Renal cortical epithelial cell (primary cell): ENCODE measurements at regions not wholly inside any gene's neighbourhood (a gene's known extent, or its start where the extent isn't known, plus 50 kb on each side); places are given as distances from the start of the nearest gene placed in this dataset.

Source experiments
- DNase-seq: peaks from one replicate; pipeline ENCODE4 v3.0.0-alpha.2; 2011; ENCODE audit warnings: low read depth

- no peak for DNase-seq
Observed at GRCh38 chr14:26204366-26204727, 393.5 kb downstream of the NOVA1 start.

- DNase-seq, result no peak
Observed at GRCh38 chr14:26200687-26201086, 397.1 kb downstream of the NOVA1 start.

GRCh38 chr14:26199590-26200370 lies 398.1 kb downstream of the NOVA1 start:
- DNase-seq, result peak; percentile 86

GRCh38 chr14:26199096-26199495 lies 398.7 kb downstream of the NOVA1 start:
- no peak for DNase-seq

GRCh38 chr14:26194816-26195215 lies 403.0 kb downstream of the NOVA1 start:
- DNase-seq, result no peak

- no peak for DNase-seq
Observed at GRCh38 chr14:26191671-26192070, 406.2 kb downstream of the NOVA1 start.

- DNase-seq, result no peak
Observed at GRCh38 chr14:26191123-26191522, 406.7 kb downstream of the NOVA1 start.

- no peak for DNase-seq
Observed at GRCh38 chr14:26190646-26191045, 407.2 kb downstream of the NOVA1 start.

- DNase-seq, result no peak
Observed at GRCh38 chr14:26187996-26188620, 409.7 kb downstream of the NOVA1 start.

- no peak for DNase-seq
Observed at GRCh38 chr14:26180221-26180620, 417.6 kb downstream of the NOVA1 start.

- DNase-seq, result no peak
Observed at GRCh38 chr14:26175658-26176057, 422.2 kb downstream of the NOVA1 start.

GRCh38 chr14:26174395-26174794 lies 423.4 kb downstream of the NOVA1 start:
- no peak for DNase-seq

- DNase-seq, result peak; percentile 26
Observed at GRCh38 chr14:26173581-26174110, 424.2 kb downstream of the NOVA1 start.

GRCh38 chr14:26172396-26172795 lies 425.4 kb downstream of the NOVA1 start:
- no peak for DNase-seq

GRCh38 chr14:26170885-26171284 lies 426.9 kb downstream of the NOVA1 start:
- DNase-seq, result no peak

GRCh38 chr14:26163761-26164160 lies 434.1 kb downstream of the NOVA1 start:
- DNase-seq, result peak; percentile 59

- DNase-seq, result no peak
Observed at GRCh38 chr14:26157517-26157916, 440.3 kb downstream of the NOVA1 start.

- no peak for DNase-seq
Observed at GRCh38 chr14:26143057-26143456, 454.8 kb downstream of the NOVA1 start.

- peak; percentile 44 for DNase-seq
Observed at GRCh38 chr14:26138764-26139445, 458.9 kb downstream of the NOVA1 start.

- no peak for DNase-seq
Observed at GRCh38 chr14:26137161-26137560, 460.7 kb downstream of the NOVA1 start.

- DNase-seq, result no peak
Observed at GRCh38 chr14:26132061-26132645, 465.7 kb downstream of the NOVA1 start.

GRCh38 chr14:26130690-26131089 lies 467.1 kb downstream of the NOVA1 start:
- DNase-seq, result no peak
